Adrenal gland (tissue), 5 donors: ENCODE measurements at regions not wholly inside any gene's neighbourhood (a gene's known extent, or its start where the extent isn't known, plus 50 kb on each side); places are given as distances from the start of the nearest gene placed in this dataset.
"Not testable (repeated sequence)": the region's sequence is repeated elsewhere in the genome, so short reads cannot be mapped to it uniquely, and the experiment has no call there.

Experiments
- POLR2A ChIP-seq, 2 donors: fragments of 450-650 bp; IDR thresholded peaks; one replicate each; pipeline ENCODE4 v1.6.1; 2017; ENCODE audit warnings: antibody characterized with exemption in 2 of 2, mild to moderate bottlenecking in 2 of 2, moderate library complexity in 1 of 2
- TF ChIP-seq, protein P1 (sequence below), 6 experiments: fragments of 450-650 bp in 4 of 6; fragments of 200-600 bp in 2 of 6; sonication (generic) in 1 of 6; IDR thresholded peaks; 1 replicate in 5 of 6; 2 replicates in 1 of 6; pipeline versions ENCODE4 v1.5.1 to v1.8.0; 2016 to 2021; ENCODE audit warnings: antibody characterized with exemption in 6 of 6, mild to moderate bottlenecking in 2 of 6, moderate library complexity in 1 of 6
- donor health status: DM: no; HTN: no; CAD: no.

DNA sequence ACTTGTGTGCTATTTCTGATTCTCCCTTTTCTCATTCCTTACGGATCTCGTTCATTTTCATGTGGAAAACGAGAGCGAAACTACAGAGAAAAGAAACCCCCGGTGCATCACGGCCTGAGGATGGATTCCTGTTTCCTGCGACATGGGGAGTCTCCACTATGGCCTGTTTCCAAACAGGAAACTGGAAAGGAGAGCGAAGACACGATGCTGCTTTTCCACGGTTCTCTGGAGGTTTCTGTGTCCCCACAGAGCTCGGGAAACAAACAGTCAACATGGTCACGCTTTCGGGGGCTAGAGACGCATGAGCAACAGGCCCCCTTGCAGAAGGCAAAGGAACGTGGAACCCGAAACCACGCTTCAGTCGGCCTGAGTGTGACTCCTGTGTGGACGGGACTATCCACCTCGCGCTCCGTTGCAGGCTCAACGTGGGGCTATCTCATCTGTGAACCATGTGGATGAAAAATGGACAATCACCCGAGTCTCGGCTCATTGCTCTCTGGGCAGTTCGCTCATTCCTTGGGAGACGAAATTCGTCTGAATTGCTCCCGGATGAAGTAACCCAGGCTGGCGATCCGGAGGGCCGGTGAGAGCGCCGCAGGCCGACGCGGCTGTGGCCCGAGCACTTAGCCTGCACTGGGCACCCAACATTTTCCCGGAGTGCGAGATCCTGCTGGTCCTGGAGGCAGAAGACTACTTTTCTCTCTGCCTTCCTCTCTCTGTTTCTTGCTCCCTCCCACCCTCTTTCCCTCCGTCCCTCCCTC is 3923.2 kb upstream of the OR11H1 start:
- TF ChIP-seq, protein P1, sequence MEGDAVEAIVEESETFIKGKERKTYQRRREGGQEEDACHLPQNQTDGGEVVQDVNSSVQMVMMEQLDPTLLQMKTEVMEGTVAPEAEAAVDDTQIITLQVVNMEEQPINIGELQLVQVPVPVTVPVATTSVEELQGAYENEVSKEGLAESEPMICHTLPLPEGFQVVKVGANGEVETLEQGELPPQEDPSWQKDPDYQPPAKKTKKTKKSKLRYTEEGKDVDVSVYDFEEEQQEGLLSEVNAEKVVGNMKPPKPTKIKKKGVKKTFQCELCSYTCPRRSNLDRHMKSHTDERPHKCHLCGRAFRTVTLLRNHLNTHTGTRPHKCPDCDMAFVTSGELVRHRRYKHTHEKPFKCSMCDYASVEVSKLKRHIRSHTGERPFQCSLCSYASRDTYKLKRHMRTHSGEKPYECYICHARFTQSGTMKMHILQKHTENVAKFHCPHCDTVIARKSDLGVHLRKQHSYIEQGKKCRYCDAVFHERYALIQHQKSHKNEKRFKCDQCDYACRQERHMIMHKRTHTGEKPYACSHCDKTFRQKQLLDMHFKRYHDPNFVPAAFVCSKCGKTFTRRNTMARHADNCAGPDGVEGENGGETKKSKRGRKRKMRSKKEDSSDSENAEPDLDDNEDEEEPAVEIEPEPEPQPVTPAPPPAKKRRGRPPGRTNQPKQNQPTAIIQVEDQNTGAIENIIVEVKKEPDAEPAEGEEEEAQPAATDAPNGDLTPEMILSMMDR (IDR thresholded peaks at IDR 0.05): not testable (repeated sequence)
- not testable (repeated sequence) for TF ChIP-seq POLR2A (IDR thresholded peaks at IDR 0.05)
